ENCODE measurements at regions not wholly inside any gene's neighbourhood (a gene's known extent, or its start where the extent isn't known, plus 50 kb on each side); places are given as distances from the start of the nearest gene placed in this dataset.
A peak's percentile ranks its signal among the peaks of the same experiment; 100 is the strongest.

GRCh38 chr7:81162771-81163525 is 244.1 kb upstream of the SEMA3C start:
- no peaks in the 10 kb centered on the region for H3K9me3 ChIP-seq
- H3K4me3 ChIP-seq, result no peak overlapping the region
- WGBS, result 89% methylated on average over 7 of the region's 7 CpGs
- no peaks in the 10 kb centered on the region for H3K36me3 ChIP-seq
- H3K27ac ChIP-seq (replicated peaks in 1 of 4), result no peak overlapping the region
- H3K27me3 ChIP-seq, result no peaks in the 10 kb centered on the region
- no peaks in the 10 kb centered on the region for H3K4me1 ChIP-seq
- DNase-seq (ENCODE audit: extremely low spot score), result no peak
- TF ChIP-seq, protein P1, sequence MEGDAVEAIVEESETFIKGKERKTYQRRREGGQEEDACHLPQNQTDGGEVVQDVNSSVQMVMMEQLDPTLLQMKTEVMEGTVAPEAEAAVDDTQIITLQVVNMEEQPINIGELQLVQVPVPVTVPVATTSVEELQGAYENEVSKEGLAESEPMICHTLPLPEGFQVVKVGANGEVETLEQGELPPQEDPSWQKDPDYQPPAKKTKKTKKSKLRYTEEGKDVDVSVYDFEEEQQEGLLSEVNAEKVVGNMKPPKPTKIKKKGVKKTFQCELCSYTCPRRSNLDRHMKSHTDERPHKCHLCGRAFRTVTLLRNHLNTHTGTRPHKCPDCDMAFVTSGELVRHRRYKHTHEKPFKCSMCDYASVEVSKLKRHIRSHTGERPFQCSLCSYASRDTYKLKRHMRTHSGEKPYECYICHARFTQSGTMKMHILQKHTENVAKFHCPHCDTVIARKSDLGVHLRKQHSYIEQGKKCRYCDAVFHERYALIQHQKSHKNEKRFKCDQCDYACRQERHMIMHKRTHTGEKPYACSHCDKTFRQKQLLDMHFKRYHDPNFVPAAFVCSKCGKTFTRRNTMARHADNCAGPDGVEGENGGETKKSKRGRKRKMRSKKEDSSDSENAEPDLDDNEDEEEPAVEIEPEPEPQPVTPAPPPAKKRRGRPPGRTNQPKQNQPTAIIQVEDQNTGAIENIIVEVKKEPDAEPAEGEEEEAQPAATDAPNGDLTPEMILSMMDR (IDR thresholded peaks at IDR 0.05), result no peak
- TF ChIP-seq POLR2A (IDR thresholded peaks at IDR 0.05; ENCODE audit: low read depth) (no peak), POLR2AphosphoS5 (IDR thresholded peaks at IDR 0.05) (no peak), EP300 (IDR thresholded peaks at IDR 0.05) (no peak)
- intact Hi-C loops (cut with DNase I), result no loop called here

DNA sequence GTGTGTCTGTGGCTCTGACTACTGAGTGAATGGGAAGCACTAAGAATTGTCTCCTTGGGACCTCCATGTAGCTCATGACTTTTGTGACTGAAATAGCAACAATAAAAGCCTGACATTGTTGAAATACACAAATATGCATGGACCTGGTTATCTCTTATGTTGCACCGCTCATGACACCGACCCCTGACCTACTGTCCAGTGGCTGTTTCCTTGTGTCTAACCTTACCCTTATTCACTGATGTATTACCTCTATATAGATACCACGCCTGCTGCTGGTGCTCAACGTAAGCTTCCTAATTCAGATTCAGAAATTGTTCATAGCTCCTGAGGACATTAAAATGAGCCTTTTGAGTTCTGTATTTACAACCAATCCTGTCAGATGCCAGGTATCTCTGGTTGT is 243.4 kb upstream of the SEMA3C start:
- no peak for DNase-seq (ENCODE audit: extremely low spot score)
- 96% methylated on average over 4 of the region's 4 CpGs for WGBS
- Histone ChIP-seq H3K4me3 (no peak overlapping the region), H3K4me1 (no peaks in the 10 kb centered on the region), H3K9me3 (no peaks in the 10 kb centered on the region), H3K27ac (replicated peaks in 1 of 4) (no peak overlapping the region), H3K27me3 (no peaks in the 10 kb centered on the region), H3K36me3 (no peaks in the 10 kb centered on the region)
- TF ChIP-seq POLR2A (IDR thresholded peaks at IDR 0.05; ENCODE audit: low read depth) (no peak), POLR2AphosphoS5 (IDR thresholded peaks at IDR 0.05) (no peak), EP300 (IDR thresholded peaks at IDR 0.05) (no peak)
- TF ChIP-seq, protein P1 (IDR thresholded peaks at IDR 0.05), result no peak
- intact Hi-C loops (cut with DNase I), result no loop called here

DNA sequence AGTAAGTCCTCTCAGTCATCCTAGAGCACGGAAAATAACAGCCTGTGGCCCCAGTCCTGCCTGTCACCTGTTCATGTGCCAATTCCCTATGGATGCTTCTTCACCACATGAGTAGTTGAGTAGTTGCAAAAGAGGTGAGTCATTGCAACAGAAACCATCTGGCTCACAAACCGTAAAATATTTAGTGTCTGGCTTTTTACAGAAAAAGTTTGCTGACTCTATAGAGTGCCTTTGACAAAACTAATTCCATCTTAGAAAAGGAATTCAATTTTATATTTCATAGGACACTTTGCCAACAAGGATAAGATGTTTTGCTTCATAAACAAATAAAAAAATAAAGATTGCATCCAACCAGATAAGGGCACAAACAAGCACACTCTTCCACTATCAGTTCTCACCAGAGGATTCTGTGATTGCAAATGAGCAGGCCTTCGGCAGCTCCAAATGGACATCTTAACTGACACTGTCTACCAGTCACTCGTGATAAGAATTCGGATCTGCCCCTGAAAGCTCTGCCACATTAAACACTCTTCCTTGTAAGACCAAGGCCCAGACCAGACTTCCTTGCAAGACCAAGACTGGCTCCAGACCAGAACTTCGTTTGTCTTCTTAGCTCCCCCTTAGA is 242.7 kb upstream of the SEMA3C start:
- Histone ChIP-seq H3K9me3 (no peaks in the 10 kb centered on the region), H3K27me3 (no peaks in the 10 kb centered on the region), H3K4me1 (no peaks in the 10 kb centered on the region), H3K4me3 (no peak overlapping the region), H3K27ac (replicated peaks in 1 of 4) (no peak overlapping the region), H3K36me3 (no peaks in the 10 kb centered on the region)
- TF ChIP-seq POLR2AphosphoS5 (IDR thresholded peaks at IDR 0.05) (peak in 1 of 2 donors; percentile 26), EP300 (IDR thresholded peaks at IDR 0.05) (no peak), POLR2A (IDR thresholded peaks at IDR 0.05; ENCODE audit: low read depth) (no peak)
- TF ChIP-seq, protein P1 (IDR thresholded peaks at IDR 0.05), result no peak
- WGBS, result 69% methylated on average over 6 of the region's 6 CpGs
- intact Hi-C loops (cut with DNase I), result no loop called here
- DNase-seq (ENCODE audit: extremely low spot score), result no peak

DNA sequence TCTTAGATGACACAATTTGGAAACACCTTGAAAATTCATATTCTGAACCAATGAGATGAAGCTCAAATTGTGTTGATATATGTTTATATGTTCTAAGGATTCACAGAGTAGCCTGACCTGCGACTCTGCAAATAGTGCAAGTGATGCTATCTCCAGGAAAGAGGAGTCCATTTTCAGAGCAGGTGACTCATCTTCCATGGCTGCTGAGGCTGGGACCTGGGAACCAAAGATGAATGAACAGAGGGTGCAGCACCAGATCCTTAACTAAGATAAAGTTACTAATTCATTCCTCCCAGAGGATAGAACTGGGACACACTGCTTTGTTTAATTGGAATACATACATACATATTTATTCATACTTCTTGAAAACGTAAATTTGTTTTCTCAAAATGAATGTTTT is 240.6 kb upstream of the SEMA3C start:
- no peaks in the 10 kb centered on the region for H3K9me3 ChIP-seq
- H3K27ac ChIP-seq (replicated peaks in 1 of 4), result no peak overlapping the region
- H3K36me3 ChIP-seq, result no peaks in the 10 kb centered on the region
- WGBS, result 89% methylated on average over 2 of the region's 2 CpGs
- H3K27me3 ChIP-seq, result no peaks in the 10 kb centered on the region
- intact Hi-C loops (cut with DNase I), result no loop called here
- no peaks in the 10 kb centered on the region for H3K4me1 ChIP-seq
- DNase-seq (ENCODE audit: extremely low spot score), result no peak
- TF ChIP-seq POLR2A (IDR thresholded peaks at IDR 0.05; ENCODE audit: low read depth) (no peak), EP300 (IDR thresholded peaks at IDR 0.05) (no peak), POLR2AphosphoS5 (IDR thresholded peaks at IDR 0.05) (no peak)
- TF ChIP-seq, protein P1 (IDR thresholded peaks at IDR 0.05), result no peak
- H3K4me3 ChIP-seq, result no peak overlapping the region

Measured in esophagus muscularis mucosa (tissue), 4 donors.